ENCODE measurements at regions not wholly inside any gene's neighbourhood (a gene's known extent, or its start where the extent isn't known, plus 50 kb on each side); places are given as distances from the start of the nearest gene placed in this dataset.

DNA sequence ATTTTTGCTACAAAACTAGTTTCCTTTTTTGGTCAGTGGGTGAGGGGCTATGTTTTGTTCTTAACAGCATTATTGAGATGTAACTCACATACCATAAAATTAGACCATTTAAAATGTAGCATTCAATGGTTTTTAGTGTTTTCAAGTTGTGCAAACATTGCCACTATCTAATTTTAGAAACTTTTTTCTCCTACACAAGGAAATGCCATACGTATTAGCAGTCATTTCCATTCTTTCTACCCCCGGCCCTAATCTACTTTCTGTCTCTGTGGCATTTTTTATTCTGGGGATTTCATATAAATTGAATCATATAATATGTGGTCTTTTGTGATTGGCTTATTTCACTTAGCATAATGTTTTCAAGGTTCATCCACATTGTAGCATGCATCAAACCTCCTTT lies 55.0 kb upstream of the TIPARP start:
- no peak overlapping the region for H3K23ac ChIP-seq (ENCODE audit: insufficient read length, low read depth, low read length)
- DNase-seq, result no peak

More for the DNA sequence above, 55.0 kb upstream of the TIPARP start:
- Mint-ChIP-seq H3K9me3 (no peaks in the 10 kb centered on the region), H3K4me1 (peaks cover 4 to 10% of the 10 kb centered on the region in 2 experiments), H3K27me3 (ENCODE audit: low read depth) (no peaks in the 10 kb centered on the region), H3K27ac (no peak overlapping the region), H3K36me3 (ENCODE audit: insufficient read depth in 1 of 3, low read depth in 3 of 3) (no peaks in the 10 kb centered on the region; a peak in 1 of 7 replicates), H3K4me3 (no peak overlapping the region)
- no peak overlapping the region for H3K4ac ChIP-seq (ENCODE audit: low read depth, low read length)
- no peaks in the 10 kb centered on the region for H3K4me1 ChIP-seq (ENCODE audit: insufficient read depth, low read length)
- H3K4me2 ChIP-seq (ENCODE audit: insufficient read depth, insufficient read length, low read length), result no peak overlapping the region
- no peaks in the 10 kb centered on the region for H4K20me1 ChIP-seq (ENCODE audit: control insufficient read depth, insufficient read depth, insufficient read length)
- no peak overlapping the region for H3K9ac ChIP-seq (ENCODE audit: extremely low read depth, insufficient read length, low read length)
- H3K27ac ChIP-seq (ENCODE audit: insufficient read length, low read depth, low read length), result no peak overlapping the region
- no peak overlapping the region for H3K14ac ChIP-seq (ENCODE audit: insufficient read depth, low read length)
- no peak overlapping the region for H2BK20ac ChIP-seq (ENCODE audit: low read depth, low read length, poor library complexity, severe bottlenecking)
- no peaks in the 10 kb centered on the region for H3K9me3 ChIP-seq (ENCODE audit: control insufficient read depth, low read depth, low read length)
- H3K56ac ChIP-seq (ENCODE audit: insufficient read length, low read depth, low read length), result no peak overlapping the region
- H2BK15ac ChIP-seq (ENCODE audit: low read depth, low read length), result no peak overlapping the region
- H2AFZ ChIP-seq (ENCODE audit: low read length), result no peak overlapping the region
- WGBS (ENCODE audit: extremely low coverage, insufficient read length, low lambda C conversion rate), result no CpG with 5 or more reads among the region's 2 CpGs
- no peak overlapping the region for H4K5ac ChIP-seq (ENCODE audit: insufficient read length, low read depth, low read length)
- H3K18ac ChIP-seq (ENCODE audit: insufficient read length, low read depth, low read length), result no peak overlapping the region
- no peaks in the 10 kb centered on the region for H3K23me2 ChIP-seq (ENCODE audit: insufficient read length, low read depth, low read length, poor library complexity, severe bottlenecking)
- no peak overlapping the region for H4K91ac ChIP-seq (ENCODE audit: insufficient read length, low read depth, low read length)
- no peak overlapping the region for H2BK5ac ChIP-seq (ENCODE audit: insufficient read length, low read length)
- TF ChIP-seq, protein P1, sequence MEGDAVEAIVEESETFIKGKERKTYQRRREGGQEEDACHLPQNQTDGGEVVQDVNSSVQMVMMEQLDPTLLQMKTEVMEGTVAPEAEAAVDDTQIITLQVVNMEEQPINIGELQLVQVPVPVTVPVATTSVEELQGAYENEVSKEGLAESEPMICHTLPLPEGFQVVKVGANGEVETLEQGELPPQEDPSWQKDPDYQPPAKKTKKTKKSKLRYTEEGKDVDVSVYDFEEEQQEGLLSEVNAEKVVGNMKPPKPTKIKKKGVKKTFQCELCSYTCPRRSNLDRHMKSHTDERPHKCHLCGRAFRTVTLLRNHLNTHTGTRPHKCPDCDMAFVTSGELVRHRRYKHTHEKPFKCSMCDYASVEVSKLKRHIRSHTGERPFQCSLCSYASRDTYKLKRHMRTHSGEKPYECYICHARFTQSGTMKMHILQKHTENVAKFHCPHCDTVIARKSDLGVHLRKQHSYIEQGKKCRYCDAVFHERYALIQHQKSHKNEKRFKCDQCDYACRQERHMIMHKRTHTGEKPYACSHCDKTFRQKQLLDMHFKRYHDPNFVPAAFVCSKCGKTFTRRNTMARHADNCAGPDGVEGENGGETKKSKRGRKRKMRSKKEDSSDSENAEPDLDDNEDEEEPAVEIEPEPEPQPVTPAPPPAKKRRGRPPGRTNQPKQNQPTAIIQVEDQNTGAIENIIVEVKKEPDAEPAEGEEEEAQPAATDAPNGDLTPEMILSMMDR (conservative IDR thresholded peaks at IDR 0.05), result no peak
- no peak overlapping the region for H2BK12ac ChIP-seq (ENCODE audit: insufficient read length, low read depth, low read length)
- H2BK120ac ChIP-seq (ENCODE audit: low read depth, low read length, poor library complexity, severe bottlenecking), result no peak overlapping the region
- no peaks in the 10 kb centered on the region for H3K27me3 ChIP-seq (ENCODE audit: insufficient read depth, low read length)
- no peak overlapping the region for H2AK5ac ChIP-seq (ENCODE audit: insufficient read length, low read length)
- no peak overlapping the region for H3T11ph ChIP-seq (ENCODE audit: low read length)
- H3K79me1 ChIP-seq (ENCODE audit: insufficient read depth, low read depth, low read length, poor library complexity, severe bottlenecking), result no peaks in the 10 kb centered on the region
- no peak overlapping the region for H4K8ac ChIP-seq (replicated peaks; ENCODE audit: insufficient read length, low read depth, low read length)
- H3K79me2 ChIP-seq (ENCODE audit: insufficient read depth, low read length), result no peaks in the 10 kb centered on the region
